GM12801 (cell line): ENCODE measurements at regions not wholly inside any gene's neighbourhood (a gene's known extent, or its start where the extent isn't known, plus 50 kb on each side); places are given as distances from the start of the nearest gene placed in this dataset.

Source experiments
- TF ChIP-seq, protein P1 (sequence below): IDR thresholded peaks from one replicate; pipeline ENCODE4 v1.5.1; 2011; ENCODE audit warnings: control low read depth; ENCODE audit not compliant: insufficient read length; ENCODE audit errors: extremely low read depth

DNA sequence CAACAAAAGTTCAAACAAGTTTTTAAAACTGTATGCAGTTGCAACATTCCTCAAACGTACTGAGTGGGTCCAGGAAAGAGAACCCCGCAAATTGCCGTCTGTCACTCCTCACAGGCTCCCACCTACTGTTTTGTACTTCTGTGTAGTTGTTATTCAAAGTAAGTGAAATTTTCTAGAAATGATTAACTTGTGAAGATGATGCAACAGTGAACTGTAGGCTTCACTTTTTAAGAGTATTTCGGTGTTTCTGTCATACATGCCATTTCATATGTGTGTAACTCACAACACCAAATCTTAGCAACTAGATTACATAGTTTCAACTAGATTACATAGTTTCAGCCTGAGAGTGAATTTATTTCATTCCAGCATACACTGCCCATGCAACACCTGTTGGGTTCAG lies 226.0 kb upstream of the TANK start:
- TF ChIP-seq, protein P1, sequence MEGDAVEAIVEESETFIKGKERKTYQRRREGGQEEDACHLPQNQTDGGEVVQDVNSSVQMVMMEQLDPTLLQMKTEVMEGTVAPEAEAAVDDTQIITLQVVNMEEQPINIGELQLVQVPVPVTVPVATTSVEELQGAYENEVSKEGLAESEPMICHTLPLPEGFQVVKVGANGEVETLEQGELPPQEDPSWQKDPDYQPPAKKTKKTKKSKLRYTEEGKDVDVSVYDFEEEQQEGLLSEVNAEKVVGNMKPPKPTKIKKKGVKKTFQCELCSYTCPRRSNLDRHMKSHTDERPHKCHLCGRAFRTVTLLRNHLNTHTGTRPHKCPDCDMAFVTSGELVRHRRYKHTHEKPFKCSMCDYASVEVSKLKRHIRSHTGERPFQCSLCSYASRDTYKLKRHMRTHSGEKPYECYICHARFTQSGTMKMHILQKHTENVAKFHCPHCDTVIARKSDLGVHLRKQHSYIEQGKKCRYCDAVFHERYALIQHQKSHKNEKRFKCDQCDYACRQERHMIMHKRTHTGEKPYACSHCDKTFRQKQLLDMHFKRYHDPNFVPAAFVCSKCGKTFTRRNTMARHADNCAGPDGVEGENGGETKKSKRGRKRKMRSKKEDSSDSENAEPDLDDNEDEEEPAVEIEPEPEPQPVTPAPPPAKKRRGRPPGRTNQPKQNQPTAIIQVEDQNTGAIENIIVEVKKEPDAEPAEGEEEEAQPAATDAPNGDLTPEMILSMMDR: no peak

DNA sequence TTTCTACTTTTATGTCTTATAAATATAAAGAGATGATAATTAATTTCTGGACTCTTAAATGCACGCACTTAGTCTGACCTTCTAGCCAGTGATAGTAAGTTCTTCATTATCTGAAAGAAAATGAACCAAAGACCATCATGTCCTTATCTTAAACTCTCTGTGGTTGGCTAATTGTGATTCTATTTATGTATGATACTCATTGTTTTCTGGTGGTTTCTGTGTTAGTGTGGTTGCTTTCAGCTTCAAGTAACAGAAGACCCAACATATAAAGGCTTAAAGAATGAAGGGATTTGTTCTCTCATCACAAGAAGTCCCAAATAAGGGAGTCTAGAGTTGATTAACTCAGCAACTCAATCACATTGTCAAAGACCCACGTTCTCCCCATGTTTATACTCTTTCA lies 225.2 kb upstream of the TANK start:
- TF ChIP-seq, protein P1: no peak

DNA sequence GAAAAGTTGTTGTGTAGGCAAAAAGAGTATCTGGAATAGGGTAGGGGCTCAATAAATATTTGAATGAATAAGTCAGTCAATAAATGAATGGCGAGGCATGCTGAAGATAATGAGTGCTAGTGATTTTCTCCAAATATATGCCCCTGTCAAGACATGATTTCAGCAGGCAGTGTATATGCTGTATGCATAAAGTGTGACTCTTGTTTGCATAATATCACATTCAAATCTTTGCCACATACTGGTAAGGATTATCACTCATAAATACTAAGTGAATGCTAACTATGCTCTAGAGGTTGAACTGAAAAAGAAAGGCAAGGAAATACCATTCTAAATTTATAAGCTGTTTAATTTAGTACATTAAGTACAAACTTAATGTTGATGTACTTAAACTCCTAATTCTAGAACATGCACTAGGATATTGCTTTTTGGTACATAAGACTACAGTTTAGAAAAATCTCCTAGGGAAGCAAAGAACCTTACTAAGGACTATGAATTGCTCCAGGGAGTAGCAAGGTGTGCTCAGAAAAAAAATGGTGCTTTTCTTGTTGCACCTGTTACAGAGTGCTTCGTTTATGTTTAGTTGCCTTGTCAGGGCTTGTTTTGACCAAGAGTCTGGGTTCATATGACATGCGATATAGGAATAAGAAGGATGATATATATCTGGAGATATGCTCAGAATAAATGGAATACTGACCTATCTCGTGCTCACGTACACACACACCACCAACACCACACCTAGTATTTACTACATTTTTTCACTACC lies 224.0 kb upstream of the TANK start:
- TF ChIP-seq, protein P1: no peak

DNA sequence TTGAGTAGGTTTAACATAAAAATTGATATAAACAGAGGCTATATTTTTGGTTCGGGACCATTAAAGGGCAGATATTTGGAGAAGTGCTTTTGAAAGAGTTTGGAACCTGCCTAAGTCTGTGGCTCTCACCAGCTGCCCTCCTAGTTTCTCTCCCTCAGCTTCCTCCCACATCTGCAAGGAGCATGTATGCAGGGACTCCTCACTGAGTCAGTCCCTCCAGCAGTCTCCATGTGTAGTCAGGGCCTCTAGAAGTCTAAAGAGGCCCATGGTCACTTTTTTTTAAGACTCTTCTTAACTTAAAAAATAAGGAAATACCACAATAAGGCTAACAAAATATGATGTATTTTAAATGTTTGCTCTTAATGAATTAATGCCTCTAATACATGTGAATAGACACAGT lies 220.0 kb upstream of the TANK start:
- TF ChIP-seq, protein P1: no peak

DNA sequence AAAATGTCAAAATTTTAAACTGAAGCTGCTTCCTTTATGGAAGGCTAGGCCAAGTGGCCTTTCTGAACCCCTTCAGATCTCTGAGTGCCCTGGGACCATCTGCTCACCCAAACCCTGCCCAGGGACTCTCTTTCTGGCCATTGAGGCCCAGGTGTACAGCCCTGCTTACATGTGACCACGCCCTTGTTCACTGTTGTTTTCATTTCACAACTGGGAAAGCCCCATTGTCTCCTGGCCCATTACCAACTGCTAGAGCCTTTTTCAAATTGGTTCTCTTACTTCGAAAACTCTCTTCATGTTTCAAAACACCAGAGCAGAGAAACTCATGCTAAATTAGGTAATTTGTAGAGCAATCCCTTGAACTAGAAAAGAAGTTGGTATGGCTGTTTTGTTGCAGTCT lies 219.5 kb upstream of the TANK start:
- TF ChIP-seq, protein P1: no peak

DNA sequence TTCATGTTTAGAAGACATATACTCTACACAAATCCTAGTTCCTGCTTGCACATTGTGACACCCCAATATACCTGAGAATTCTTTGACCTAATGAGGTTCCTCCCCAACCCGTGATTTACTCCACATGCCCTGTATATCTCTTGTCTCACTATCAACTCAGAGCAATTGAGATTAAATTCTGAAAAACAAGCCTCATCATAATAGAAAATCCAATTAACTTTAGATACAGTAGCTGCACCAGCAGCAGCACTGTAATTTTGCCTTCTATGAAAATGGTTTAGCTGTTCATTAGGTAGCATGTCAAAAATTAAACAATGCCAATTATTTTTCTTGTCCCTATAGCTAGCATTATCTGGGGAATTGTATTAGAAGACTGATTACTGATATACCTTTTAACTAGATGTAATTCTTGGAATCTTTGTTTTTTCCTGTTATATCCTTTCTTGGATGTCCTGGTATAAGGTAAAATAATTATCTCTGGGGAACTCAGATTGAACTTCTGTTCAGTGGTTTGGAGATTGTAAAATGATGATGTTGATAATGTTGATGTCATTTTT lies 218.9 kb upstream of the TANK start:
- TF ChIP-seq, protein P1: no peak

DNA sequence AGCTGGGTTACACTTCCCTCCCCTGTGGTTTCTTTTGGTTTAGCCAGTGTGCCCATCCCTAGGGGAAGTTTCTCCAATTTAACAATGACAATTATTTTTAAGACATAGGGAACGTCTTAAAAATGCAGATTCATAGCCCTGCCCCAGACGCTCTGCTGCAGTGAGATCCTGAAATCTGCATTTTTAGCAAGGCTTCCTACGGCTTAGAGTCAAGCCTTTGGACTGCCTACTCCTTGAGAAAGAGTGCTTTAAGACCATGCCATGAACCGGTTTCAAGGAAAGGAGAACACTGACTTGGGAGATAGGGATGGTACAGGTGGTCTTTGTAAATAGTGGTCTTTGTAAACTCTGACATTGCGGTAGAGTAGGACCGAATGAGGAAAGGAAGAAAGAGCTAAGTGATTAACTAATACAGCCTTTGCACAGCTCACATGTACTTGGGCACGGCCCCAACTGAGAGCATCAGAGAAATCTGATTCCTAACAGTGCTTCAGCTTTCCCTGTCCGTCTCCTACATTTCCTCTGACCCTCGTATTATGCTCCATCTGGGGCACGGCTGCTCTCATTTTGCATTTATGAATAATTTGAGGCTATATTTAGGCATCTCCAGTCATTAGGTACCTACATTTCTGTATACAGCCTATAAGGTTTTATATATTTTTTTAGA lies 217.6 kb upstream of the TANK start:
- TF ChIP-seq, protein P1: no peak
